HUES48 (cell line): ENCODE measurements at regions not wholly inside any gene's neighbourhood (a gene's known extent, or its start where the extent isn't known, plus 50 kb on each side); places are given as distances from the start of the nearest gene placed in this dataset.

Experiments
- H3K27ac ChIP-seq: one replicate; pipeline ENCODE4 v1.7.0; 2013; ENCODE audit warnings: low read depth, low read length, inconsistent platforms
- H3K27me3 ChIP-seq: 2 replicates; pipeline ENCODE4 v1.6.1; 2013; ENCODE audit warnings: mild to moderate bottlenecking, low read length; ENCODE audit not compliant: control insufficient read depth, insufficient read depth
- H3K36me3 ChIP-seq: 2 replicates; pipeline ENCODE4 v1.6.1; 2013; ENCODE audit warnings: low read length; ENCODE audit not compliant: control insufficient read depth, insufficient read depth
- H3K4me1 ChIP-seq: 2 replicates; pipeline ENCODE4 v1.6.1; 2013; ENCODE audit warnings: mild to moderate bottlenecking, low read length; ENCODE audit not compliant: control insufficient read depth, insufficient read depth
- H3K4me3 ChIP-seq: 2 replicates; pipeline ENCODE4 v1.5.1; 2013; ENCODE audit warnings: mild to moderate bottlenecking, low read depth, low read length
- H3K9ac ChIP-seq: 2 replicates; pipeline ENCODE4 v1.6.1; 2013; ENCODE audit warnings: mild to moderate bottlenecking, low read depth, low read length, moderate library complexity
- H3K9me3 ChIP-seq: 2 replicates; pipeline ENCODE4 v1.6.1; 2013; ENCODE audit warnings: low read length; ENCODE audit not compliant: control insufficient read depth, insufficient read depth

DNA sequence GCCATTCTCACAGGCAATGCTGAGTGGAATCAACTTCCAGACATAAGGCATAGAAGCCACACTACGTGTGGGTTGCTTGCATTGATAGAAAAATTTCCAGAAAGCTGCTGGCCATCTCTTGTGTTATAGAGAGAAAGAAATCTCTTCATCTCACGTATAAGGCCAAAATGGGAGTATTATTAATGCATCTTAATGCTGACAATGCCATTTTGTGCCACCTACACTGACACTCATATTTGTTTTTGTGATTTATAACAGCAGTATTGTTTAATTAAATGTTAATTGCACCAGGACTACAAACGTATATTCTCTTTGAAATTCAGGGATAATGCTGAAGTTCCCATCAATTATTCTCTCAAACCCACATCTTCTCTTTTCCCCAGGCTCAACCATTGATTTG lies 56.1 kb upstream of the TMEM132D start:
- Histone ChIP-seq H3K4me1 (no peaks in the 10 kb centered on the region), H3K27ac (no peak overlapping the region), H3K9me3 (no peaks in the 10 kb centered on the region)

DNA sequence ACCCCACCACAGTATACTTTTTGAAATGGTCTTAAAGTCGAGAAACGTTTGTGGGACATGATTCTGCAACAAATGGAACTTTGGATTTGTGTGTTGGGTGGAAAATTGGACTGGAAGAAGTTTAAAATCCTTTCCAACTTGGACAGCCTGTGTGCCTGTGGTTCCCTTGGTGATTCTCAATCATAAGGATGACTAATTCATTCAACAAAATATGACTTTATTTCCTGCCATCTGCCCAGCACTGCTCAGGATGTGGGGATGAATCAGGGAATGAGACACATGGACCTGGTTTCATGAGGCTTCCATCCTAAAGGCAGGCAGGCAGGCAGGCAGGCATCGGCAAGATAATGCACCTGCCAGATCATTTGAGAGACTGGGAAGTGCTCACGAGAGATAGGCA lies 57.3 kb upstream of the TMEM132D start:
- H3K4me1 ChIP-seq: peaks cover 7% of the 10 kb centered on the region
- no peak overlapping the region for H3K4me3 ChIP-seq
- H3K9ac ChIP-seq: no peak overlapping the region
- no peaks in the 10 kb centered on the region for H3K9me3 ChIP-seq
- H3K27ac ChIP-seq: no peak overlapping the region
- H3K36me3 ChIP-seq: no peaks in the 10 kb centered on the region
- peaks cover 10% of the 10 kb centered on the region for H3K27me3 ChIP-seq

More for the DNA sequence above, 56.1 kb upstream of the TMEM132D start:
- H3K4me3 ChIP-seq: no peak overlapping the region
- no peak overlapping the region for H3K9ac ChIP-seq
- peaks cover 10% of the 10 kb centered on the region for H3K27me3 ChIP-seq
- no peaks in the 10 kb centered on the region for H3K36me3 ChIP-seq

DNA sequence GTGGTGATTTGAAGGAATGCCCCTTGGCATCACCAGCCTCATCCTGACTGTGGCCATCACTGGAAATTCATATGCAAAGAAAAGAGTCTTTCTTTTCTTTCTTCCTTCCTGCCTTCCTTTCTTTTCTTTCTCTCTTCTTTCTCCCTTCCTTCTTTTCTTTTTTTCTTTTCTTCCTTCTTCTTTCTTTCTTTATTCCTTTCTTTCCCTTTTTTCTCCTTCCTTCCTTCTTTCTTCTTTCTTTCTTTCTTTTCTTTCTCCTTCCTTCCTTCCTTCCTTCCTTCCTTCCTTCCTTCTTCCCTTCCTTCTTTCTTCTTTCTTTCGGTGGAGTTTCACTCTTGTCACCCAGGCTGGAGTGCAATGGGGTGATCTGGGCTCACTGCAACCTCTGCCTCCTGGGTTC lies 58.0 kb upstream of the TMEM132D start:
- no peak overlapping the region for H3K9ac ChIP-seq
- H3K36me3 ChIP-seq: no peaks in the 10 kb centered on the region
- H3K27ac ChIP-seq: no peak overlapping the region
- peaks cover 14% of the 10 kb centered on the region for H3K4me1 ChIP-seq
- peaks cover 11% of the 10 kb centered on the region for H3K27me3 ChIP-seq
- H3K9me3 ChIP-seq: no peaks in the 10 kb centered on the region
- H3K4me3 ChIP-seq: no peak overlapping the region

DNA sequence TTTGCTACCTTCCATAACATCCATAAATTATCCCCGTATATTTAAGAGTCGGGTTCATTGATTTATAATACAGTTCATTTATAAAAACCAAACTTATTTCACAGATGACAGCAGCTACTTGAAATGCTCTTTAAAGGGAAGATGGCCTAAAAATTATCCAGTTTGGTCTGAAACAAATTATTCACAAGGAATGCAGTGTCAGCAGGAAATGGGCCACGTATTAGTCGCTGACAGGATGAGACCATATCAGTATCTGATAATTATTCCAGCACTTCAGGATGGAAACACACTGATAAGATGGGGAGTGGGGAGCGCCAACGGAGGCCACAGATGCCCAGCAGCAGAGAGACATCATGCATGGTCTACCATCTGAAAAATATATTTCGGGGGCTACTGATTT lies 60.5 kb upstream of the TMEM132D start:
- Histone ChIP-seq H3K9me3 (no peaks in the 10 kb centered on the region), H3K36me3 (no peaks in the 10 kb centered on the region), H3K4me3 (no peak overlapping the region), H3K9ac (no peak overlapping the region), H3K27ac (no peak overlapping the region), H3K4me1 (peaks cover 18% of the 10 kb centered on the region), H3K27me3 (peaks cover 21% of the 10 kb centered on the region)

DNA sequence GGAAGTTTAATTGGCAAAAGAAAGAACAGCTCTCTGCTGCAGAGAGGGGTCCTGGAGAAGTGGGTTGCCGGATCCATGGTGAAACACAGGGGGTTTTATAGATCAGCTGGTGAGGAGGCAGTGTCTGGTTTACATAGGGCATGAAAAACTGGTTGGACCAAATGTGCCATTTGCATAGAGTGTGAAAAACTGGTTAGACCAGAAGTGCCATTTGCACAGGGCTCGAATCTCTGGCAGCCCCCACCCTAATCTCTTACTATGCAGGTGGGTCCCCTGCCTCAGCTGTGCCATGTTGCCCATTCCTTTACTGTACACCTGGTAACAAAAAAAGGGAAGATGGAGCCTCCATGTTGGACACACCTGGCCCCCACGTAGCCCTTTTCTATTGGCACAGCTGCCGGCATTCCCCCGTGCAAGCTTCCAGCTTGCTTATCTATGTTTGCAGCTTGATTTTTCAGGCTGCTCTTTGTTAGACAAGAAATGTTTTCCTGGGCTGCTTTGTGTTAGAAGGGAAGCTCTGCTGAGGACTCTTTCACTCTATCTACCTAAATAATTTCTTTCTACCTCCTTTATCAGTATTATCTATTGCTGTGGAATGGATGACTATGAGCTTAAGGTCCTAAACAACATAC lies 61.1 kb upstream of the TMEM132D start:
- Histone ChIP-seq H3K4me3 (no peak overlapping the region), H3K27me3 (peaks cover 21% of the 10 kb centered on the region), H3K9ac (no peak overlapping the region), H3K9me3 (no peaks in the 10 kb centered on the region), H3K4me1 (peaks cover 18% of the 10 kb centered on the region), H3K36me3 (no peaks in the 10 kb centered on the region), H3K27ac (no peak overlapping the region)

DNA sequence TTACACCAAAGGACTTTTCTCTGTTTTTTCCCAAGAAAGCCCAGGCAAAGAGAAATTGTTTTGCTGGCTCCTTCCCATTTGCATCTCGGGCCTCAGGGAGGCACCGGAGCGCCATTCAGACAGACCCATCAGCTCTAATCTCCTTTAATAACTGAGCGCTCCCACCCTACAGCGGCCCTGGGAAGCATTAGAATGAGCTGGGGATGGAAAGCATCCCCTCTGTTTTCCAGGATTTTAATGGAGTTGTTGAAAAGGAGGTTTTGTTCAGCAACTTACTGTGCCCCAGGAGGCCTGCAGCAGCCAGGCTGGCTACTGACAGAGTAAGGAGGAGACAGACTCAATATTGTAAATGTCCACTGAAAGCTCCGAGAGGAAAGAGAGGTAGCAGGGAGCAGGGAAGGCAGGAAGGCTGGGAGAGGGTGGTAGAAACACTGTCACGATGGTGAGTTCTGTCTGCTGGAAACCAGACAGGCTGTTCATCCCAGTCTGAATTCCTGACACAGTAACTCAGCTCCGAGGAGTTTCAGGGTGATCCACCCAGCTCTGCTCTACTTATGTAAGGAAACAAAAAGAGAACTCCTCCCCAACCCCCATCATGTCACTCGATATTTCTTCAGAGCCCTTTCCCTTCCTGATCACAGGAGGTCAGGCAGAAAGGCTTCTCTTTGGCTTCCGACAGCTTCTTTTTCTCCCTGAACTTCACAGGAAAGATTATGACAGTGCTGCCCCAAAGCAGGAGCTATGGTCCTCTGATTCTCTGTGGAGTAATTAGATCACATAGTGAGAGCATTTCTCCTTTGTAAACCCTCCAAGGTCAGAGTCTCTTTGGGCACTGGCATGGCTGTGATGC lies 62.5 kb upstream of the TMEM132D start:
- peaks cover 16% of the 10 kb centered on the region for H3K27me3 ChIP-seq
- no peak overlapping the region for H3K9ac ChIP-seq
- H3K4me3 ChIP-seq: peak overlapping the region; percentile 20; the same call in 1 of the 2 replicates

DNA sequence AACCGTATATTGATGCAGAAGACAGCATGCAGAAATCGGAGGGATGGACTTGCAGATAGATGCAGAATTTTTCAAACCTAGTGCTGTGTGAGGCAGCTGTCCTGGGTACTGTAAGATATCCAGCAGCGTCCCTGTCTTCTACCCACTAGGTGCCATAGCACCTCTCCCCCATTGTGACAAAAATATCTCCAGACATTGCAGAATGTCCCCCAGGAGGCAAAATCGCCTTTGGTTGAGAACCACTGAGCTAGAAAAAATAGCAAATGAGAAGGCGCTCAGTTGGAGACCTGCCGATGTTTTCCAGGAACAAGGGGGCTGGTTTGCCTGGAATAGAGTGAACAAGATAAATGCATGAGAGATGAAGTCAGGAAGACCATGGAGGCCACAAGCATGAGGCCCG lies 67.9 kb upstream of the TMEM132D start:
- Histone ChIP-seq H3K9ac (no peak overlapping the region), H3K36me3 (no peaks in the 10 kb centered on the region), H3K9me3 (no peaks in the 10 kb centered on the region), H3K27ac (no peak overlapping the region), H3K27me3 (peaks cover 12% of the 10 kb centered on the region), H3K4me1 (peaks cover 5% of the 10 kb centered on the region), H3K4me3 (no peak overlapping the region)

More for the DNA sequence above, 62.5 kb upstream of the TMEM132D start:
- H3K27ac ChIP-seq: peak overlapping the region; percentile 56
- H3K9me3 ChIP-seq: no peaks in the 10 kb centered on the region
- H3K4me1 ChIP-seq: peaks cover 18% of the 10 kb centered on the region
- H3K36me3 ChIP-seq: no peaks in the 10 kb centered on the region

DNA sequence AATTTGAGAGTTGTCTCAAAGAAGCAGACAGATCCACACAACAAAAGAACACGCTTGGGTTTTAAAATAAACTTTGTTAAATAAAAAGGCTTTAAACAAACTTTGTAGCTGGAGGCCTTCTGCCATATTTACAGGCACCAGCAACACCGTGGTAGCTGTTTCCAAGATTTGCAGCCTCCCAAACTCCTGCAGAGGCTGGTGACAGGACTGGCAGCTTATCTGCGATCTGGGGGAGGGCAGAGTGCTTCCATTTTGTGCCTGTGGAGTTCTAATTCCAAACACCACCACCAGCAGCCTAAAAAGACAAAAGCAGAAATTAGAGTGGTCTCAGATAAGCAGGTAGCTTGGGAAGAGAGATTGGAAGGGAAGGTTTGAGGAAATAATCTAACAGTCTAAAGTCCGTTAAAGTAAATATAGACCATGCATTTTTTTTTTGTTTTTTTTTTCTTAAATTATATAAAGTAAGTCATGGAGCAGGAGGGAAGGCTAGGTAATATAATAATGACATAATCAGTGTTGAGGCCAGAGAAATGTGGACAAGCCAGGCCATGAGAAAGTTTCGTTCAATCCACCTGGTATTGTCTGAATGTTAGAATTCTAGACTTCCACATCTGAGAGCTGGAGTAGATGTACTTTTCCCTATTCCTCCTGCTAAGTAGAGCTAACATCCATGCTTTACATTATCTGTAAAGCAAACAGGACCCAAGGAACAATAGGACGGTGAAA lies 69.6 kb upstream of the TMEM132D start:
- no peak overlapping the region for H3K27ac ChIP-seq
- H3K9ac ChIP-seq: no peak overlapping the region
- no peaks in the 10 kb centered on the region for H3K4me1 ChIP-seq
- no peak overlapping the region for H3K4me3 ChIP-seq
- H3K9me3 ChIP-seq: no peaks in the 10 kb centered on the region
- no peaks in the 10 kb centered on the region for H3K36me3 ChIP-seq
- peaks cover 4% of the 10 kb centered on the region; the same call in 1 of the 2 replicates for H3K27me3 ChIP-seq

DNA sequence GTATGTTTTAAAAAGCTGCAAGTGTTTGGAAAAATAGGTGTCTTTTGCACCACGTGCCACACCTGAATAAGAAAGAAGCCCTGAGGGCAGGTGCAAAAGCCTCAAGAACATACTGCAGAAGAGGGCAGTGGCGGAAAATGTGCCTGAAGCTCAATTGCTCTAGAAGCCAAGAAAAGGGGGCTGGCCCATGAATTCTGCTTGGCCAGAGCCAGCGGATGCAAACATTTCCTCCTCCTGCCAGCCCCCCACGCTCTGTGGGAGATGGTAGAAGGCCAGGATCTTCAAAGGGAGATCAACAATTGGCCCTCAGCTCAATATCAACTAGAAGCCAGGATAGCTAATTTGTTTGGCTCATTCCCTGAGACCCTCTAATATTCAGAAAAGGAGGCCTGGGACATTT lies 80.3 kb upstream of the TMEM132D start:
- H3K9ac ChIP-seq: no peak overlapping the region
- H3K9me3 ChIP-seq: no peaks in the 10 kb centered on the region
- H3K36me3 ChIP-seq: no peaks in the 10 kb centered on the region
- peaks cover 7% of the 10 kb centered on the region; the same call in 1 of the 2 replicates for H3K27me3 ChIP-seq
- H3K4me3 ChIP-seq: no peak overlapping the region
- no peak overlapping the region for H3K27ac ChIP-seq
- H3K4me1 ChIP-seq: peaks cover 15% of the 10 kb centered on the region

DNA sequence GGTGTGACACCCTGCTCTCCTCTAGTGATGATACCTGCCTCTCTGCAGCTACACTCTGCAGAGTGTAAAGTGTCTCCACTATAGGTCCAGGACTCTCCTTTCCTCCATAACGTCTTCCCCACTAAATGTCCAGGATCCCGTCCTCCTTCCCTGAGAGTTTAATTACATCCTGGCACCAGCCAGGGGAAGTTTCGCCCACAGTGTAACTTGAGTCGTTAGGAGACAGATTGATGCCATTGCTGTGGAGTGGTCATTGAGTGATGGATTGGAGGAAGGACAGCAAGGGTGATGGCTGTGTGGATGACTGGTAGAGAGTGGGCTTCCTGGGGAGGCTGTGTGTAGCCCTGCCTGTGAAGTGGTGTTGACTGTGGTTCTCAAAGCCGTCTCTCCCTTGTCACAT lies 84.0 kb upstream of the TMEM132D start:
- H3K9me3 ChIP-seq: no peaks in the 10 kb centered on the region
- peaks cover 15% of the 10 kb centered on the region for H3K4me1 ChIP-seq
- no peak overlapping the region for H3K4me3 ChIP-seq
- peaks cover 2% of the 10 kb centered on the region; the same call in 1 of the 2 replicates for H3K27me3 ChIP-seq
- H3K9ac ChIP-seq: no peak overlapping the region
- no peak overlapping the region for H3K27ac ChIP-seq
- H3K36me3 ChIP-seq: no peaks in the 10 kb centered on the region

DNA sequence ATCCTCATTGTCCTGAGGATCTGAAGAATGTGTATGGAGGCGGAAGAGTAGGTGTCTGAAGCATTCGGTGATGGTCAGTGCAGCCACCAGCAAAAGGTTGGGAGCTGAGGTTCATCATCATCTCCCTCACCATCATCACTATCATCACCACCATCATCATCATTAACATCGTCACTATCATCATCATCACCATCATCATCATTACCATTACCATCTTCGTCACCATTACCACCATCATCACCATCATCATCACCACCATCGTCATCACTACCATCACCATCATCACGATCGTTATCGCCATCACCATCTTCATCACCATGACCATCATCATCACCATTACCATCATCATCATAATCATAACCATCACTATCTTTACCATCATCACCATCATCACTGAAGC lies 90.8 kb upstream of the TMEM132D start:
- Histone ChIP-seq H3K27me3 (peaks cover 9% of the 10 kb centered on the region; the same call in 1 of the 2 replicates), H3K9ac (no peak overlapping the region), H3K36me3 (no peaks in the 10 kb centered on the region), H3K9me3 (no peaks in the 10 kb centered on the region; the same call in 1 of the 2 replicates), H3K27ac (no peak overlapping the region), H3K4me3 (no peak overlapping the region), H3K4me1 (peaks cover 28% of the 10 kb centered on the region)
